Mammary epithelial cell (primary cell): ENCODE measurements at regions not wholly inside any gene's neighbourhood (a gene's known extent, or its start where the extent isn't known, plus 50 kb on each side); places are given as distances from the start of the nearest gene placed in this dataset.

Experiments used
- EZH2 ChIP-seq: IDR thresholded peaks from 2 replicates; pipeline ENCODE4 v1.6.1; 2012; ENCODE audit warnings: low read length, inconsistent platforms, borderline replicate concordance
- TF ChIP-seq, protein P1 (sequence below), 2 donors: IDR thresholded peaks in 1 of 2; conservative IDR thresholded peaks in 1 of 2; 2 replicates each; pipeline ENCODE4 v1.5.1; 2011 to 2012; ENCODE audit warnings: inconsistent platforms in 2 of 2, low read length in 2 of 2, mild to moderate bottlenecking in 2 of 2, control low read depth in 1 of 2, low read depth in 1 of 2; ENCODE audit not compliant: insufficient read depth in 1 of 2; ENCODE audit errors: extremely low read depth in 1 of 2

DNA sequence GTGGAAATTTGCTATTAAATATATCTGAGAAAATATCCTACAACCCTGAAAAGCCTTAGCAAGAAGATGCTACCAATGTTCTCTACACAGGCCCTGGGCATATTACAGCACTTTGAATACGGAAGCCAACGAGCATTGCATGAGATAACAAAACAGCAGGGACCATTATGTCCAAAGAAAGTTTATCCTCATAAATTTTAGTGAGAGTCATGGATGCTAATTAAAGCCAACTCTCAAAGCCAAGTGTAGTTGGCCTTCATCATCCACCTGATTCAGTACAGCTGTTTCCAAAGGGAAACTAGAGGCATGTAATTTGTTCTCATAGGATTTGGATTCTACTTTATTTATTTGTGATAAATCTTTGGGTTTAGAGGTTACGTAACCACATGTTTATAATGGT is 564.8 kb downstream of the RFPL4B start:
- TF ChIP-seq, protein P1, sequence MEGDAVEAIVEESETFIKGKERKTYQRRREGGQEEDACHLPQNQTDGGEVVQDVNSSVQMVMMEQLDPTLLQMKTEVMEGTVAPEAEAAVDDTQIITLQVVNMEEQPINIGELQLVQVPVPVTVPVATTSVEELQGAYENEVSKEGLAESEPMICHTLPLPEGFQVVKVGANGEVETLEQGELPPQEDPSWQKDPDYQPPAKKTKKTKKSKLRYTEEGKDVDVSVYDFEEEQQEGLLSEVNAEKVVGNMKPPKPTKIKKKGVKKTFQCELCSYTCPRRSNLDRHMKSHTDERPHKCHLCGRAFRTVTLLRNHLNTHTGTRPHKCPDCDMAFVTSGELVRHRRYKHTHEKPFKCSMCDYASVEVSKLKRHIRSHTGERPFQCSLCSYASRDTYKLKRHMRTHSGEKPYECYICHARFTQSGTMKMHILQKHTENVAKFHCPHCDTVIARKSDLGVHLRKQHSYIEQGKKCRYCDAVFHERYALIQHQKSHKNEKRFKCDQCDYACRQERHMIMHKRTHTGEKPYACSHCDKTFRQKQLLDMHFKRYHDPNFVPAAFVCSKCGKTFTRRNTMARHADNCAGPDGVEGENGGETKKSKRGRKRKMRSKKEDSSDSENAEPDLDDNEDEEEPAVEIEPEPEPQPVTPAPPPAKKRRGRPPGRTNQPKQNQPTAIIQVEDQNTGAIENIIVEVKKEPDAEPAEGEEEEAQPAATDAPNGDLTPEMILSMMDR (conservative IDR thresholded peaks at IDR 0.05 in 1 of 2, IDR thresholded peaks at IDR 0.05 in 1 of 2; ENCODE audit: extremely low read depth in 1 of 2, insufficient read depth in 1 of 2, low read depth in 1 of 2, low read length in 2 of 2) = no peak
- no peak for TF ChIP-seq EZH2
